Heart left ventricle (tissue), 13 donors: ENCODE measurements at regions not wholly inside any gene's neighbourhood (a gene's known extent, or its start where the extent isn't known, plus 50 kb on each side); places are given as distances from the start of the nearest gene placed in this dataset.

Experiments used
- POLR2A ChIP-seq, 2 donors: fragments of 450-650 bp; IDR thresholded peaks; one replicate each; pipeline ENCODE4 v1.6.1; 2017; ENCODE audit warnings: antibody characterized with exemption in 2 of 2, mild to moderate bottlenecking in 2 of 2, moderate library complexity in 2 of 2
- TF ChIP-seq, protein P1 (sequence below), 12 donors: fragments of 200-600 bp; sonication (generic) in 4 of 12; IDR thresholded peaks; one replicate each; pipeline versions ENCODE4 v1.5.0 to v1.8.0; 2018 to 2022; ENCODE audit warnings: antibody characterized with exemption in 12 of 12, mild to moderate bottlenecking in 5 of 12
- donor health status: ischemic (EF 13 %, LVEDD 7.1; RV severe dilation, severe dysfunction).
- donor health status: DM: no; HTN: yes; CAD: no.
- donor health status: DM: no; HTN: no; CAD: no.
- donor health status: ischemic (EF 25% LVEDD 6.9; RV normal size, moderate dysfunction).
- donor health status: ischemic (EF 25% LVEDD 5.7; RV mildly dilated, moderate dysfunction).
- donor health status: ischemic (EF 35%, LVEDD 5.7; RV mildly dilated, moderate dysfunction).
- donor health status: nonischemic (EF 11% LVEDD 7.7; RV severe dilation, severe dysfunction).
- donor health status: DM: yes; HTN: yes; CAD: no.
- donor health status: PGD.
- donor health status: ischemic (EF 29% LVEDD 5.4; RV normal size, mild dysfunction).
- donor health status: nonischemic (EF 23%, LVEDD 6.1; RV moderate dilation, normal function).

DNA sequence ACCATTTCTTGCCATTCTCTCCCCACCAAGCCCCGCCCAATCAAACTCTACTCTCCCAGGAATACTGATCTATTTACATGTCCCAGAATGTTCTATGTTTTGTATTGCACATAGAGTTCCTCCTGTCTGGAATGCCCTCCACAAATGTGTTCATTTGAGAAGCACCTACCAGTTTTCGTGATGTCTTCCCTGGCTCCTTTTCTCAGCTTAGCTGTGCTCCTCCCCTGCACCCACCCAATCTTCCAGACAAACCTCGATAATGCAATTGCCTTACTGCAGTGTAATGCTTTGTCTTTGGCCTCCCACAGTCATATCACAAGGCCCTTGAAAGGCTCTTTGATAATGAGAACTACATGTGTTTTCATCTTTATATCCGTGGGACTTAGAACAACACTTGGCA lies 214.5 kb upstream of the ANKRD55 start:
- TF ChIP-seq, protein P1, sequence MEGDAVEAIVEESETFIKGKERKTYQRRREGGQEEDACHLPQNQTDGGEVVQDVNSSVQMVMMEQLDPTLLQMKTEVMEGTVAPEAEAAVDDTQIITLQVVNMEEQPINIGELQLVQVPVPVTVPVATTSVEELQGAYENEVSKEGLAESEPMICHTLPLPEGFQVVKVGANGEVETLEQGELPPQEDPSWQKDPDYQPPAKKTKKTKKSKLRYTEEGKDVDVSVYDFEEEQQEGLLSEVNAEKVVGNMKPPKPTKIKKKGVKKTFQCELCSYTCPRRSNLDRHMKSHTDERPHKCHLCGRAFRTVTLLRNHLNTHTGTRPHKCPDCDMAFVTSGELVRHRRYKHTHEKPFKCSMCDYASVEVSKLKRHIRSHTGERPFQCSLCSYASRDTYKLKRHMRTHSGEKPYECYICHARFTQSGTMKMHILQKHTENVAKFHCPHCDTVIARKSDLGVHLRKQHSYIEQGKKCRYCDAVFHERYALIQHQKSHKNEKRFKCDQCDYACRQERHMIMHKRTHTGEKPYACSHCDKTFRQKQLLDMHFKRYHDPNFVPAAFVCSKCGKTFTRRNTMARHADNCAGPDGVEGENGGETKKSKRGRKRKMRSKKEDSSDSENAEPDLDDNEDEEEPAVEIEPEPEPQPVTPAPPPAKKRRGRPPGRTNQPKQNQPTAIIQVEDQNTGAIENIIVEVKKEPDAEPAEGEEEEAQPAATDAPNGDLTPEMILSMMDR (IDR thresholded peaks at IDR 0.05), result no peak
- no peak for TF ChIP-seq POLR2A (IDR thresholded peaks at IDR 0.05)
